ENCODE measurements at regions not wholly inside any gene's neighbourhood (a gene's known extent, or its start where the extent isn't known, plus 50 kb on each side); places are given as distances from the start of the nearest gene placed in this dataset.

DNA sequence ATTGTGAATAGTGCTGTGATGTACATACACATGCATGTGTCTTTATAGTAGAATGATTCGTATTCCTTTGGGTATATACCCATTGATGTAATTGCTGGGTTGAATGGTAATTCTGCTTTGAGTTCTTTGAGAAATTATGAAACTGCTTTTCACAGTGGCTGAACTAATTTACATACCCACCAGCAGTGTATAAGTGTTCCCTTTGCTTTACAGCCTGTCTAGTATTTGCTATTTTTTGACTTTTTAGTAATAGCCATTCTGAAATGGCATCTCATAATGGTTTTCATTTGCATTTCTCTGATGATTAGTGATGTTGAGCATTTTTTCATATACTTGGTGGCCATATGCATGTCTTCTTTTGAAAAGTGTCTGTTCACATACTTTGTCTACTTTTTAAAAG, 54.5 kb upstream of the FAM78B start:
- no peak for DNase-seq

GRCh38 chr1:166233750-166234366, 67.1 kb upstream of the FAM78B start:
- DNase-seq, result no peak

DNA sequence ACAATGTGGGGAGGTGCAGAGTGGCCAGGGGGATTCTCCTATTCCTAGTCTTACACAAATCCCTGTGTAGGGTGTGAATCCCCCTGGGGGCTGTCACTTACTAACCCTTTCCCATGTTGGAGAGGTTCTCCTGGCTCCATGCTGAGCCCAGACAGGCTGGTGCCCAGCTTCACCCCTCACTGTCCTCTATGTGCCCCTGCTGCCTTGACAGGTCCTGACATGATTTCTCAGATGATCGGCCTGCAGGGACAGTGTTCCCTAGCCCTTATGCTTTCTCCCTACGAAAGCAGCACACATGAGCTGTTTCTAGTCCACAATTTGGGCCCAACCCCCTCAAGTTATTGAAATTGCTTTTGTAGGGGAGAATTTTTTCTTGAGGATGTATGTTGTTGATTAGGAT, 68.9 kb upstream of the FAM78B start:
- no peak for DNase-seq

DNA sequence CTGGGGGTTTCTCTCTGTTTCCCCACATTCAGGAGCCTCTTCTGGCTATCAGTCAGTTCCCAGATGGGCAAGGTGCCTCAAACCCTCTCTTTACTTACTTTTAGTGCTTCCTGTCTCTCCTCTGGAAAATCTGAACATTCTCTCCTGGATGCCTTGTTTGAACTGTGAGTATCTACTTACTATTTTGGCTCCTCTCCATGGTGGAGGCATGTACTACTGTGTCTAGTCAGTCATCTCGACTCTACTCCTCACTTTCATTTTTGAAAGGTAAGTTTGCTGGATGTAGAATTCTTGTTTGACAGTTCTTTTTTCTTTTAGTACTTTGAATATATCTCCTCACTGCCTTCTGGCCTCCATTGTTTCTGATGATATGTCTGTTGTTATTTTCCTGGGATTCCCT, 70.9 kb upstream of the FAM78B start:
- DNase-seq, result no peak

DNA sequence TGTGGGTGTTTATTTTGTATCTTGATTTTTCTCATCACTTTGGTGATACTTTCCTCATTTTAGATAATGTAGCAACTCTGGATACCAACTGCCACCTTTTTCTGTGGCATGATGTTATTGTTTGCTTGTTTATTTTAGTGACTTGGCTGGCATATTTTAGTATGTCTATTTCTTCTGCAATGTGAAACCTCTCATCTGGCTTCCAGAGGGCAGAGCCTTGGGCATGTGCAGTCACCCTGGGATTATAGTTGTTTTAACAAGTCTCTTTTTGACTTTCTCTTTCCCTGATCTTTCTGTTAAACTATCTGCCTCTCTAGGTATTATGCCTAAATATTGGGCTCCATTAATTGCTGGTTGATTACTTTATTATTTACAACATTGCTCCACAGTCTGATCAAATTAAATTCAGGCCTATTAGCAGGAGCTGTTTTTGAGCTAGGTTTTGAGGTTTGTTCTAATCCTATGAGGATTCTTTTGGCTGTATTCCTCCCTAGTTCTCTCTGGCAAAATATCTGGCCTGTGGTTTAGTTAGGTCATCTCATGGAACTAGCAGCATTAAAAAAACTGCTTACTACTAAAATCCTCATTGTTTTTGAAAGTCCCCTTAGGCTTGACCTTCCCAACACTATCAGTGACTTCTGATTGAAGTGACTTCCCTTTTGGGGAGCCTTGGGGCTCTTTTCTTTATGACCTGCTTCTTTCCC, 86.4 kb upstream of the FAM78B start:
- no peak for DNase-seq

DNA sequence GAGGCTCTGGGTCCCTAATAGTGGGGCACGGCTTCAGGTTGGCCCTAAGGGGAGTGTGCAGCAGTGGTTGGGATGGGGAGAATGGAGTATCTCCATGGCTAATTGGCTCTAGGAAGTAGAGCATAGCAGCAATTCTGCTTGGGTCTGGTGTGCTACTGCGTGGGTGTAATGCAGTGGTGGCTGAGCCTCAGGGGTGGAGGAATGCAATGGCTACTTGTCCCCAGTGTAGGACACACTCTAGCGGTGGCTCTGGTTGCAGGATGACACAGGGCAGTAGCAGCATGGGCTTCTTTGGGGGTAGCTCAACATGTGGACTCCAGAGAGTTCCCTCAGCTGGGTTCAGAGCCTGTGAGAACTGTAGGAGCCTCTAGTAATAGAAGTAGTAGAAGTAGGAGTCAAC, 91.2 kb upstream of the FAM78B start:
- DNase-seq, result no peak

DNA sequence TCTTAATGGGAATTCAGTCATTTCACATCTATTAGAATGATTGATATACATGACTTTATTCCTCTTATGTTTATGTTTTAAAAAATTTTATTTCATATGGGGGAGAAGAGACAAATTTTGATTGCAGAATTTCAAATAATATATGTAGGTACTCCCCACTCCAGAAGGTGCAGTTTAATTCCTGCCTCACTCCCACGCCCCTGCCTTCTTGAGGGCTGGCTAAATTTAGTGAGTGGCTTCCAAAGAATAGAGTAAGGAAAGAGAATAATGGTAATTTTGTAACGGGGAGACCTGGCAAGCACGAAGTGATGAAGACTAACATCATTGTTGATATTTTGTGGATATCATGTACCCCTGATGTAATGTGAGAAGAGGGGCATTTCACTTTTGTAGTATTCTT, 94.7 kb upstream of the FAM78B start:
- no peak for DNase-seq

DNA sequence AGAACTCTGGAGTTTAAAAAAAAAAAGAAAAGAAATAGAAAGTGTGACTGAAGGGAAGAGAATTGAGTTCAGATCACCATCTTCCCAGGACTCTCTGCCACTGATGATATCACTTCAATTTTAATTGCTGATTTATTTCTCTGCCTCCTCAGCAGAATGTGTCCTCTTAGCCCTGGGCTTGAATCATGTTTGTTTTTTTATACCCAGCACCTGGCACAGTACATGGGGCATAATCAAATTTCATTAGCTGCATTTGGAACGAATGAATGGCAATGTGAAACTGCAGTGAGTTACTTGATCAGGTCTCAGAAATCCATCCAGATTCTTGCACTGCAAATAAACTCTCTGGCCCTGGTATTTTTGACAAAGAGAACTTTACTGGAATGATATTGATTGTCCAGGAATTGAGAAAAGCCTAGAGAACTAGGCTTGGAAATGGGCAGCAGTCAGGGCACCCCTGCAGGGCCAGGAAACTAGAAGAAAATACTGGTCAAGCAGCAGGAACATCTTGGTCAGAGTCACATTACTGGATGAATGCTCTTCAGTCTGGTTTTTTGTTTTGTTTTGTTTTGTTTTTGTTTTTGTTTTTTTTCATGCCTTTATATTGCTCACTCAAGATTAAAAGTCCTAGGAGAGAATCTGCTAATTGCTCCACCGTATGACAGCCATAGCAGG, 103.8 kb upstream of the FAM78B start:
- DNase-seq, result no peak

- DNase-seq, result no peak
These were observed 104.3 kb upstream of the FAM78B start for GRCh38 chr1:166271151-166271538.

GRCh38 chr1:166272155-166272554, 105.4 kb upstream of the FAM78B start:
- DNase-seq, result no peak

DNA sequence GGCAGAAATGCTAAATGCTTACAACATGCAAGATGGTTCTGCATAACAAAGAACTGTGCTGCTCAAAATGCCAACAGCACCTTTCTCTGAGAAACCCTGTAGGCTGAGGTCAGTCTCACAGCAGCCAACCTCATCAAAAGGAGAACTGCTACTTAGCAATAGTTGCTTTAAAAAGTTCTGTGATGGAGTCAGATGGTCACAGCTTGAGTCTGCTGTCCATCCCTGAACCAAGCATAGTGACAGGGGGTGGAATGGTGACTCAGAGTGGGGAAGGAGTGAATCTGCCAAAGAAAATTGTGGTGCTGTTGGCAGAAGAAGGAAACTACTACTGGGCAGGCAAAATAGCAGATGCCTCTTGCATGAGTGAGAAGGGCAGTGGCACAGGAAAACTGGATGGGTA, 106.0 kb upstream of the FAM78B start:
- DNase-seq, result no peak

GRCh38 chr1:166273618-166274017, 106.8 kb upstream of the FAM78B start:
- no peak for DNase-seq

DNA sequence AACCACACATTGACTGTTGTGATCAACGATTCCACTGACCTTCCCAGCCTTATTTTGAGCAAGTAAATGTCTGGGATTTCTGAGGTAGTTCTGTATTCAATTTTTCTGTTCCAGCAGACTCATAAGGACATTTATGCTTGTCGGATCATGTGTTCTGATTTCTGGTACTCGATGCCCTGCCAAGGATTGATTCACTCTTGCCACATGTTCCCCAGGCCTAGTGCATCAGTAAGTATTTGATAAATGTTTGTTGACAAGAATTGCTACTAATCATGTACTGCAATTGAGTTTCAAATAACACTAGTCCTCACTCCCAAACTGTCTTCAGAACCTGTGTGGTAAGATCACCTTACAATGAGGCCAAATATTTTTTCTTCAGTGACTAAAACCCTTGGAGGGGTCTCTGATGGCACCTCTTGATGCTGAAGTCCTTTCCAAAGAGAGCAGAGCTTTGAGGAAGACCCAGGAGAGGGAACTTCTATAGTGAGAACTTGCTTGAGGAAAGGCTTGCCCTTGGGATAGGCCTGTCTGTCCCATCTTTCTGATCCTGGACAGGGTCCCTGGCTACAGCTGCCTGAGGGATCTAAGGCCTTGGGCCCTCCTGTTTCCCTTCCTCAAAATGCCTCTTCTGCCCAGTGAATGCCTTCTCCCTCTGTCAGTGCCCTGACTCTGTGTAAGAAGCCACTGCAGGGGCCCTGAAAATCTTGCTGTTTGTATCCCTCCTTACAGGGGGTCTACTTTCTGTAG, 115.8 kb upstream of the FAM78B start:
- DNase-seq, result no peak

DNA sequence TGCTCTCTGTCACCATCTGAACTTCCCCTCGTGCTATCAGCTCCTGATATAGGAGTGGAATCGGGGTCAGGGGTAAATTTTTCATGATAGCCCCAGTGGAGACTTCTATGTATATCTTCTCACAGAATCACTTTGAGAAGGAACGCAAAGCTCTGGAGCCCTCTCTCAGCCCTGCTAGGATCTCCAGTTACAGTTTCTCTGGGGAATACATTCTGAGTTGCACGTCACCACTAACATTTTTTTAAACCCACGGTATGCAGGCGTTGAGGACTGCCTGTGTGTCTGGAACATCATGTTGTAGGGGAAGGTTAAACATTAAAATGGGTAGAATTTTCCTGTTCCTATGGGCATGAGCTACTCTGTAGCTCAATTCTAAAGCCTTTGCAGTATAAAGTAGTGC, 116.4 kb upstream of the FAM78B start:
- DNase-seq, result peak; percentile 67

- no peak for DNase-seq
These were observed 116.8 kb upstream of the FAM78B start for GRCh38 chr1:166283600-166283999.

DNA sequence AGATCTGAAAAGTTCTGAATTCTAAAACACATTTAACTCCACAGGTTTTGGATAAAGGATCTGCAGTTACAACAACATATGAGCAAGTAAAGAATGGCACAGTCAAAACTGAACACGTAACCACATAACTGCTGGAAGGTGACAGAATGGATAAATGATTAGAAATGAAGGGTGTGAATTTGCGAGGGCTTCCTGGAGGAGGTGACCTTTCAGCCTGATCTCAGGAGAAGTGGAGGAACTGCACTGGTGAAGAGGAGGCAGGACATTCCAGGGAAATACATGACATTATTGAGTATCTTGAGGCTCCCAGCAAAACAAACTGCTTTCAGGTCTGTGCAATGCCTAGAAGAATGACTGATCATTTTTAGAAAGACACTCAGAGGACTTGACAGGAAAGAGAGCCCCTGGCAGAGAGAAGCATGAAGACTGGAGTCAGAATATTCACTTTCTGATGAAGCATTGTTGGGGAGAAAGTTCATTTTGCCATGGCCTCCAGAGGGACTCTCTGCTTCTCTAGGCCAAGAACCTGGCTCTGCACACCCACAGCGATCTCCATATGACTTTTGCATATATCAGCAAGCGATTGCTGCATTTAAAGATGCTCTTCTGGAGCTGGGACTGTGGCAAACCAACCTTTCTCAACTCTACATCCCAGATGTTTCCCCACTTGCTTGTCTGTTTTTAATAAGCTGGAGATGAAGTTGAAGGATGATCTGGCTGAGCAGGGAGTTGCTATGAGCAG, 122.7 kb upstream of the FAM78B start:
- DNase-seq, result no peak

GRCh38 chr1:166295656-166296055, 128.9 kb upstream of the FAM78B start:
- DNase-seq, result no peak

DNA sequence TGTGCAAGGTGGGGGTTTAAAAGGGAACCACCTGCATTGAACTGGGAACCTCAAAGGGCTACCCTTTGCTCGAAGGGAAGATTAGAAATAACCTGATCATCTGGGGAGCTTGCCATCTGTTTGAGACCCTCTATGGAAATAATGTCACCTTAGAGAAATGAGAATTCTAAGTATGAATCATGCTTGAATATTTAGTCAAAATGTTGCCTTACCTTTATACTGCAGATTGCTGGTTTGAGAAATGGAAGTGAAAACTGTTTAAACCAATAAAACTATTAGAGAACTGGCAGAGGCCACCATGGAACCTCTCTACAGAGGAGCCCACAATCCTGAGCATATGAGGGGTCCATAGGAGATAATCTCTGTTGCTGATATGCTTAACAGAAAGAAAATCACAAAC, 131.2 kb upstream of the FAM78B start:
- no peak for DNase-seq

GRCh38 chr1:166300767-166301166, 134.0 kb upstream of the FAM78B start:
- DNase-seq, result no peak

GRCh38 chr1:166302989-166303758, 136.4 kb upstream of the FAM78B start:
- DNase-seq, result peak; percentile 72

- no peak for DNase-seq
These were observed 137.3 kb upstream of the FAM78B start for GRCh38 chr1:166304131-166304530.

- DNase-seq, result no peak
These were observed 138.6 kb upstream of the FAM78B start for GRCh38 chr1:166305371-166305770.
